EH (cell line): ENCODE measurements at regions not wholly inside any gene's neighbourhood (a gene's known extent, or its start where the extent isn't known, plus 50 kb on each side); places are given as distances from the start of the nearest gene placed in this dataset.

ENCODE experiments used
- DNase-seq: peaks from one replicate; pipeline ENCODE4 v3.0.0-alpha.2; 2015; ENCODE audit warnings: low read depth

- no peak for DNase-seq
These were observed 65.7 kb downstream of the UNC5CL start for GRCh38 chr6:40973304-40973703.

- no peak for DNase-seq
These were observed 66.2 kb downstream of the UNC5CL start for GRCh38 chr6:40972814-40973213.

GRCh38 chr6:40972190-40972589 lies 66.8 kb downstream of the UNC5CL start:
- no peak for DNase-seq

- DNase-seq: peak; percentile 55
These were observed 70.3 kb downstream of the UNC5CL start for GRCh38 chr6:40968620-40969164.

GRCh38 chr6:40966860-40967259 lies 72.2 kb downstream of the UNC5CL start:
- no peak for DNase-seq

DNA sequence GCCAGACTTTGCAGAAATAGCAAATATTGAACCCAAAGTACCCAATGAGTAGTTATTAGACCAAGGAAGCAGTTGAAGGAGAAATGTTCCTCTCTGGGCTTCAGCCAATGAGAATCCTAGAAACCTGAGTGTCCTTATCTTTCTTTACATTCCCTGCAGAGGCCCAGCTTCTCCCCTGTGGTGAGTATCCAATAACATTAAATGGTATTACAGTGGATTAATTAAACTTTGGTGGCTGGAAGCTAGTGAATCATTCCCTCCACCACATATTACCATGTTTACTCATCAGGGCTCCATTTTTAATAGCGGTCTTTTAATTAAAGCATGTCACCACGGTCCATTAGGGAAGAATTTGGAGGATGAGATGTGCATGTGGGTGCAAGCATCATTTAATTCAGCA lies 74.0 kb downstream of the UNC5CL start:
- peak; percentile 67 for DNase-seq

GRCh38 chr6:40963019-40963418 lies 76.0 kb downstream of the UNC5CL start:
- no peak for DNase-seq

DNA sequence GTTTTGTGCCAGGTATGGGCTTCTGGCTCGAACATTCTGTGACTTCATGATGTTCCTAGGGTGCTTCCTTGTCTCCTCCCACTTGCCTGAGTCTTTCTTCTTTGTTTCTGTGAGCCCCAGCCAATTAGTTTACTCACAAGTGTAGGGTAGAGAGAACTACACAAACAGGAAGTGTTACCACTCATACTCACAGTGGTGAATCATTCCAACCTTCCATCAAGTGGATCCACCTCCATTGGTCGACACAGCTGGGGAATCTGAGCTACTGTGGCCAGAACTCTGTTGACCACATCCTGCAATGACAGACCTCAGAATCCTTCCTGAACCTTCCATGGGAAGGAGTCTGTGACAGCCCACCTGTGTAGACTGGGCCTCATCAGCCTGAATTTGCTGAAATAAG lies 76.8 kb downstream of the UNC5CL start:
- DNase-seq: peak; percentile 95

DNA sequence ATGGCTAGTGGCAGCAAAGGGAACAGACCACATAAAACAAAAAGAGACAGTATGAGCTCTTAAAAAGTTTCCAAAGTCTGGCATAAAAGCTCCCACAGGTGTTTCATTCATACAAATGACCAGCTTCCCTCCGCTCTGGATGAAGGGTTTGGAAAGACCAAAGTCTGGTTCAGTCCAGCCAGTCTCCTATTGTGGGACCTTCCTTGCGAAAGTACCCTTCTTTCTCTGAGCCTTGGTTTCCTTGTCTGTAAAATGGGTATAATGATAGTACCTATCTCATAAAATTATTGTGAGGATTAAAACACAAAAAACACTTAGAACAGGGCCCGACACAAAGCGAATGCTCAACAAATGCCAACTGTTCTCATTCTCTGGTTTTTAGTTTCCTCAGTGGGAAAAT lies 77.2 kb downstream of the UNC5CL start:
- no peak for DNase-seq

GRCh38 chr6:40960742-40961430 lies 78.1 kb downstream of the UNC5CL start:
- DNase-seq: no peak

DNA sequence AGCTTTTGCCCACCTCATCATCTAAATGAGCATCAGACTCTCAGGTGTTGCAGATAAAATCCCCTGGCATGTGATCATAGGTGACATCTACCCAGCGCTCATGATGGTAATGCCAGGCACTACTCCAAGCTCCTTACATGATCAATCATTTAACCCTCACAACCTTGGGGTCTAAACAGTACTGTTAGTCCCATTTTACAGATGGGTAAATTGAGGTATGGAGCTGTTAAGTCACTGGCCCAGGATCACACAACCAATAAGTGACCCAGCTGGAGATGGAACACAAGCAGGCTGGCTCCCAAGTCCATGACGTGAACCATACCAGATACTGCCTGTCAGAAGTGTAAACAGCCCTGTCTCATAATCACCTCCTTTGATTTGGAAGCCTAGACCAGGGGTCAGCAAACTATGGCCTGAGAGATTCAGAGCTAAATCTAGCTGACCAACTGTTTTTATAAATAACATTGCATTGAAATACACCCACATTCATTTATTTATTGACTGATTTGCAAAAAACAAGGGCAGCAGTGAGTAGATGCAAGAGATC lies 79.2 kb downstream of the UNC5CL start:
- no peak for DNase-seq

- DNase-seq: peak; percentile 54
These were observed 80.3 kb downstream of the UNC5CL start for GRCh38 chr6:40958738-40959137.

DNA sequence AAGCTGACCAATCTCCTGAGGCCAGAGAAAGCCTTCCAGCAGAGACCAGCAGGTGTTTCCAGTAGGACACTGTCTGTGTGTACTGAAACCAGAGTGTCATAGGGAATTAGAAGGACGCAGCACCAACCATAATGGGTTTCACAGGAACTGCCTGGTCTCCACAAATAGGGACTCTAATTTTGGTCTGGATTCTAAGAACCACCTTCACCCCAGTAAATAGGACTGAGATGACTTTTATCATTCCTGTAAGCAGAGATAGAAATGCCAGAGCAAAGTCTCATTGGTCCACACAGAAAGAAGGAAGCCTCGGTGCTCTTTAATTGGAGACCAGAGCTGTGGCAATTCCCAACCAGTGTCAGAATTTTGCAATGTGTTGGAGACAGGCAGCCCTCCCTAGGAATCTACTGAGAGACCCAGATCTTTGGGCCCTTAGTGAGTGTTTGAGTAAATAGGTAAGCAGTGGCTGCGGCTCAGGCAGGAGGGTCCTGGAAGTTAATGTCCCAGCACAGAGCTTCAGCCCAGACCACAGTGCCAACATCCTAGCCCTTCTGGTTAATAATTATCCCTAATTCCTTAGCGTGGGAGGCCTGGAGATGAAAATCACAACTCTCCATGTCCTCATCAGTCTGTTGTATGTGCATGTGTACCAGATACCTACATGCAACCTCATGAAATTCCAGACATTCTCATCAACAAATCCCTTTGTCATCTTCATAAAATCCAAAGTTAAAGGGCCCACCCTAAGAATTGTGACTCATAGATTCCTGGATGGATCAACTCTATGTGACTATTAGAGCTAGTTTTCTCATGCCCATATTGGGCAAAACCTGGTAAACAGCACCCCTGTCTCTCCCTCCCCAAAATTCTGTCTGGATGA lies 81.2 kb downstream of the UNC5CL start:
- DNase-seq: peak; percentile 95

- DNase-seq: peak; percentile 73
These were observed 82.1 kb downstream of the UNC5CL start for GRCh38 chr6:40956936-40957335.

DNA sequence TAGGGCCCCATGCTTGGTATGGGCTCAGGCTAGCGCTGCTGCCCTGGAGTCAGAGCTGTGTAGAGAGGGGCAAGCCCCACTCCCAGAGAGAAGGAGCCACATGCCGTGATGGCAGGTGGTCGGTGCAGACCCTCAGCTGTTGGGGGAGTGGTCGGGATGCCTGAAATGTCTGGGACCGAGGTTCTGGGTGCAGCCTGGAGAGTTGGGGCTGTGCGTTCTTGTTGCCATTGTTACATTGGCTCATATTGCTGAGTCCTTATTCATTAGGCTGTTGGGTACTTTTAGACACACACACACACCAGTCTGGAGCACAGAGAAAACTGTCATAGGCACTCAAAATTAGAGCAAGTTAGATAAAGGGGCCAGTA lies 83.9 kb downstream of the UNC5CL start:
- DNase-seq: no peak

DNA sequence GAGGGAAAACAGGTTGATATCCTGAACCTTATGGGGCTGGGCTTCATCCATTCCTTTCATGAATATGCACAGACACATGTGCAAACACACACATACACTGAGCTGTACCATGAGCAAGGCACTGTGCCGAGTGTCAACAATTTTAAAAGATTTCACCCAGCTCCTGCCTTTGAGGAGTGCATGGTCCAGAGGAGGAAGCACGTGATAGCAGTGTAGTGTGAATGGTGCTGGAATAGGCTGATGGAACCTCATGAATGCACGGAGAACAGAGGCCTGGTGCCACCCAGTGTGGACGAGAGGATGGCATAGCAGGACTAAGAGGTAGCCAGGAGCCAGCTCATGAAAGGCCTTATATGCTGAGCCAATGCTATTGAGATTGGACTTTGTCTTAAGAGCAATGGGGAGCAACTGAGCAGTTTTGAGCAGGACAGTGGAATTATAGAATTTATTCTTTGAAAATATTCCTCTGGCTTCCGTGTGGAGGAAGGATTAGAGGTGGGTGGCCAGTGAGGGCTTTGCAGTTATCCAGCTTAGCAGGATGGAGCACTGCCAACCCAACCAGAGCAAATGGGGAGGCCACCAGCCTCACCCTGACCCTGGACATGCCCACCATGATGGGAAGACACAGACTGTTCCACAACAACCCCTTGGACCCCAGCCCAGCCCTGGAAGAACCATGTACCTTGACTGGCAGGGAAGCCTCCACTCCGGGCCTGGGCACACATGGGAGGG lies 84.4 kb downstream of the UNC5CL start:
- DNase-seq: no peak

DNA sequence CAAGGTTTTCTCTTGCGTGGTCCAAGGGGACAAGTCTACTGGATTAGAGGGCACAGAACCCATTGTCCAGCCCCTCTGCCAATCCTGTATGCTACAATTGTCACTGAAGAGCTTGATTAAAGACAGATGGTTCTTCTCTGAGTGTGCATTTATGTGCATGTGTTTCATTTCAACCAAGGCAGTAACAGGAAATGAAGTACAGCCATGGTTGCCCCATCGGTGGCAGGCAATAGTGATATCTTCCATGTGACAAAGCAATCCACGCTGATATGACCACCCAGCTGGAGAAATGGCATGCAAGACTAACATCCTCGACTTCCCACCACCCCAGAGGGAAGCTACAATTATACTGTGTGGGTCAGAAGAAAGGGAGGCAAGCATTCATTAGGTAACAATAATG lies 85.5 kb downstream of the UNC5CL start:
- DNase-seq: peak; percentile 72

DNA sequence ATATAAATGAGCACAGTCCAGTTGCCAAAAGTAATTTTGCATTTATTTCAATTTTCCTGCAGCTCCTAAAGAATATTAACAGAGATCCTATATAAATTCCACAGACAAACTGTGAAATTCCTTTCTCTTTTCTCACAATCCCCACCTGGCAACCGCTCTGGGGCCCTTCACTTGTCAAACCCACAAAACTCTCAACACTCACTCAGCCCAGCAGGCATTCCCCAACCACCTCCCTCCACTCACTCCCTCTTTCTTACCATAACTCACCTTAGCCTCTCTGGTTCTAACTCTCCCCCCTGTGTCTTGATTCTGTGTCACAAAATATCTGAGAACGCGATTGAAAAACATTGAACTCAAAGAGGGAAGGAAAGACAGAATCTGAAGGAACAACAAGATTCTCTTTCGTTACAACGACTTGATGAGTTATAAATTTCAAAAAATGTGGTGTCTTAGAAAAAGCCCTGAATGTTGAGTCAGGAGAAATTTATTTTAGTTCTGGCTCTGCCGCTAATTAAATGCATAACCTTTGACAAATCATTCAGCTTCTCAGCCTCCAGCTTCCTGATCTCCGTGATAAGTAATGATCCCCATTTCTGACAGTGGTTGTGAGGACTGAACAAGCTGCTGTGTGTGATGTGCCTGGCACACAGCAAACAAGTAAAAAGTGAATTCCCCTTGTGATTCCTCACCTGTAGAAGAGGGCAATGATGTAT lies 87.9 kb downstream of the UNC5CL start:
- DNase-seq: peak; percentile 90

GRCh38 chr6:40948570-40948969 lies 90.5 kb downstream of the UNC5CL start:
- DNase-seq: peak; percentile 52

GRCh38 chr6:40947876-40948526 lies 91.0 kb downstream of the UNC5CL start:
- peak; percentile 83 for DNase-seq

DNA sequence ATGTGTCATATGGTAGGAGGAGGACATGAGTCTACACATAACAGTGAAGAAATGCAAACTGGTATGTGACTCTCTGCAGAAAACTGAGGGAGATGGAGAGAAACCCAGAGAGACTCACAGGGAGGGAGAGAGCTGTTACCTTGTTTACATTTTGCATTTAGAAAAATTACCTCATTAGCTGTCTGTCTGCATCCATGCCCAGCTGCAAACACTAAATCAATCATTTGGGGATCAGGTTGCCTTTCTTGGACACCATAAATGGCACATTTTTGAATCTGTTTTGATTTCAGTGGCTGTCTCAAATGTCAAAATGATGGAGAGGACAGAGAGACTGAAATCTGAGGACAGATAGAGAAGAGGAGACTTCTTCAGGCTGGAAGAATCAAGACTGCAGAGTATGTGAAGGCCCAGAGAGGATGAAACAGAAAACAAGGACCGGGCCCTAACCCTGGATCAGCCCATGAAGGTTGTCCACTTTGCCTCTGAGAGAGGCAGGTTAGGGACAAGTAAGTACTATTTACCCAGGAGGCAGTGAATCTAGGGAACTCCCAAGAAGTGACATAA lies 92.2 kb downstream of the UNC5CL start:
- no peak for DNase-seq
